ENCODE measurements at regions not wholly inside any gene's neighbourhood (a gene's known extent, or its start where the extent isn't known, plus 50 kb on each side); places are given as distances from the start of the nearest gene placed in this dataset.

- DNase-seq = no peak
These were observed 78.8 kb upstream of the TMTC4 start for GRCh38 chr13:100753376-100753775.

- no peak for DNase-seq
These were observed 77.2 kb upstream of the TMTC4 start for GRCh38 chr13:100751826-100752225.

- DNase-seq = no peak
These were observed 72.5 kb upstream of the TMTC4 start for GRCh38 chr13:100746953-100747683.

- DNase-seq = no peak
These were observed 63.7 kb upstream of the TMTC4 start for GRCh38 chr13:100738176-100738855.

GRCh38 chr13:100735494-100735893, 60.9 kb upstream of the TMTC4 start:
- no peak for DNase-seq

- peak; percentile 75 for DNase-seq
These were observed 59.7 kb upstream of the TMTC4 start for GRCh38 chr13:100734194-100734720.

GRCh38 chr13:100733261-100733660, 58.7 kb upstream of the TMTC4 start:
- DNase-seq = no peak

GRCh38 chr13:100728201-100728600, 53.6 kb upstream of the TMTC4 start:
- DNase-seq = no peak

GRCh38 chr13:100725472-100725871, 50.9 kb upstream of the TMTC4 start:
- no peak for DNase-seq

GRCh38 chr13:100724568-100724967, 50.0 kb upstream of the TMTC4 start:
- DNase-seq = no peak
